ENCODE measurements at regions not wholly inside any gene's neighbourhood (a gene's known extent, or its start where the extent isn't known, plus 50 kb on each side); places are given as distances from the start of the nearest gene placed in this dataset.

- no peak for TF ChIP-seq POLR2AphosphoS5 (IDR thresholded peaks at IDR 0.05; ENCODE audit: low read depth, low read length)
- TF ChIP-seq POLR2A (IDR thresholded peaks at IDR 0.05; ENCODE audit: low read depth, low read length), result no peak
These were observed 607.1 kb upstream of the BCHE start for GRCh38 chr3:166444336-166444735.

Measured in GM12892 (cell line).